Hematopoietic multipotent progenitor cell treated with erythropoietin and hydrocortisone succinate and interleukin-3 and kit ligand, for 8 days (in vitro differentiated cells): ENCODE measurements at regions not wholly inside any gene's neighbourhood (a gene's known extent, or its start where the extent isn't known, plus 50 kb on each side); places are given as distances from the start of the nearest gene placed in this dataset.

Source experiments
- DNase-seq: peaks from one replicate; pipeline ENCODE4 v3.0.0-alpha.2; 2015

- peak; percentile 19 for DNase-seq
Observed at GRCh38 chr10:21318540-21319167, 206.8 kb downstream of the SKIDA1 start.

GRCh38 chr10:21317902-21318301 is 207.6 kb downstream of the SKIDA1 start:
- DNase-seq, result no peak

DNA sequence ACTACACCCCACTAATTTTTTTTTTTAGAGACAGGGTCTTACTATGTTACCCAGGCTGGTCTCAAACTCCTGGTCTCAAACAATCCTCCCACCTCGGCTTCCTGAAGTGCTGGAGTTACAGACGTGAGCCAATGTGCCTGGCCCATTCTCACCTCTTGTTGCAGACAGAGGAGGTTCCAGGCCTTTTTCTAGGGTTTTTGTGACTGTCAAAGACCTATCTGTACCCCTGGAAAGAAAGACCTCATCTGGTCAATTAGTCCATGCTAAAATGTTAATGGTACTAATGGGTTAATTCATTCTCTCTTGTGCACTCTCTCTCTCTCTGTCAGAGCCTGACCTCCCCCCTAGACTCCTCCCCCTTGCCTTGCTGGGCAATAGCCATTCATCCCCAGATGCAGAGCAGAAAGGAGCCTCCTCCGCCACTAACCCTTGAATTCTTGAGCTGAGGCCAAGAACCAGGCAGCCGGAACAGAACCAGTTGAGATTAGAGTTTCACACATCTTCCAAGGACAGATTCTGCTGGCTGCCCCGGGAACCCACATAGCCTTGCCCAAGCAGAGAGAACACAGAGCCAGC is 209.7 kb downstream of the SKIDA1 start:
- DNase-seq, result no peak

DNA sequence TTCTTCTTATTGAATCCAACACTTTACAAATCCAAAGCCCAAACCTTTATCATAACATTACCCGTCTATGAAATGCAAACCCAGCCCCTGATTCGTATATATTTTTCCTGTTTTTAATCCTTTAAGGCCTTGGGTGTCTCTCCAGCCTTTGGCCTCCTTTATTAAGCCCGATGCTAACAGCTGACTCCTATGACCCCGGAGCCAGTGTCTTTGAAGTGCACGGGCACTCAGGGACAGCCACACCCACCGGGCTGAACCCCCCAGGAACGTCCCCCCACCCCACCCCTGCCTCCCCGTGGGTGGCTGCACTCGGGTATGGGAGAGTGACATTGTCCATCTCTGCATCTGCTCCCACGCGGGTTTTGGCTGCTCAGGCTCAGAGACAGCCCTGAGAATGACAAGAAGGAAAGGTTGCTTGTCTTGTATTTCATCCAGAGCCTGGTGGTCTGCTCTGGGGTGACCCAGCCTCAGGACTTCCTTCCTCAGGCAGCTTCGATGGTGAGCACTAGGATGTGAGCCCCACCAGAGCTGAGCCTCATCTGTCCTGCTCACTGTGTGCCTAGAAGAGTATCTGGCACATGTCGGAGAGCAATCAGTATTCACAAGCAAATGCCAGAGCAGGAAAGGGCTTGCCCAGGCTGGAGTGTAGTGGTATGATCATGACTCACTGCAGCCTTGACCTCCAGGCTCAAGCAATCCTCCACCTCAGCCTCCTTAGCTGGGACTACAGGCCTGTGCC is 210.4 kb downstream of the SKIDA1 start:
- DNase-seq, result no peak

DNA sequence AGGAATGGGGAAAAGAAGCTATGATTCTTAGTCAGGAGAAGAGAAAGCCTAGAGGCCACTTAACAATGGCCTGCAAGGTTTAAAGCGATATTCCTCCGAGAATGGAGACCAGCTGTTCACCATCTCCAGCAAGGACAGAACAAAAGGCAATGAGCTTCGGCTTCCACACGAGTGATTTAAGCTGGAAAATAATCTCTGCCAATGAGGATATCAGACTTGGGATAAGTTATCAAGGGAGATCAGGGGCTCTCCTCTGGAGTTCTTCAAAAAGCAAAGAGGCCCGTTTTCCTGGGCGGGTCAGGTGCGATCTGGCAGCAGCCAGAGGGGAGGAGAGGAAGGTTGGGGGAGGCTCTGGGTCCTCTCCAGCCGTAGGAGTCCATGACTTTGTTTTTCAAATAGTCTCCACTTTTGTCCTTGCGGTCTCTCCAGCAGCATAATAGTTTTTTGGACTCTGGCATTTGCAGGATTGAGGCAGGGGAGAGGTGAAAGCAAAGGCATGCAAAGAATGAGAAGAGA is 211.3 kb downstream of the SKIDA1 start:
- DNase-seq, result no peak

- DNase-seq, result no peak
Observed at GRCh38 chr10:21313691-21314090, 211.8 kb downstream of the SKIDA1 start.

DNA sequence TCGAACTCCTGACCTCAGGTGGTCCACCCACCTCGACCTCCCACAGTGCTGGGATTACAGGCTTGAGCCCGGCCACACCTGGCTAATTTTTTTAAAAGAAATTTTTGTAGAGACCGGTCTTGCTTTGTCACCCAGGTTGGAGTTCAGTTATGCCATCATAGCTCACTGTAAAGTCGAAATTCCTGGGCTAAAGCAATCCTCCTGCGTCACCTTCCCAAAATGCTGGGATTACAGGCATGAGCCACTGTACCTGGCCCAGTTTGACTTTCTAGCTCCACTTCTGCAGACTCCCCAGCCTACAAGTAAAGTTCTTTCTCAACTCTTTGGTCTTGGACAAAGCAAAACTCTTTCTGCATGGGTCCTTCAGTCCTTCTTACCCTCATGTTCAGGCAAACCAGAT is 214.1 kb downstream of the SKIDA1 start:
- DNase-seq, result no peak

GRCh38 chr10:21309427-21309826 is 216.1 kb downstream of the SKIDA1 start:
- DNase-seq, result no peak

GRCh38 chr10:21308946-21309345 is 216.5 kb downstream of the SKIDA1 start:
- no peak for DNase-seq

- no peak for DNase-seq
Observed at GRCh38 chr10:21308018-21308417, 217.5 kb downstream of the SKIDA1 start.

- no peak for DNase-seq
Observed at GRCh38 chr10:21304608-21305007, 220.9 kb downstream of the SKIDA1 start.

- DNase-seq, result no peak
Observed at GRCh38 chr10:21304198-21304597, 221.3 kb downstream of the SKIDA1 start.

DNA sequence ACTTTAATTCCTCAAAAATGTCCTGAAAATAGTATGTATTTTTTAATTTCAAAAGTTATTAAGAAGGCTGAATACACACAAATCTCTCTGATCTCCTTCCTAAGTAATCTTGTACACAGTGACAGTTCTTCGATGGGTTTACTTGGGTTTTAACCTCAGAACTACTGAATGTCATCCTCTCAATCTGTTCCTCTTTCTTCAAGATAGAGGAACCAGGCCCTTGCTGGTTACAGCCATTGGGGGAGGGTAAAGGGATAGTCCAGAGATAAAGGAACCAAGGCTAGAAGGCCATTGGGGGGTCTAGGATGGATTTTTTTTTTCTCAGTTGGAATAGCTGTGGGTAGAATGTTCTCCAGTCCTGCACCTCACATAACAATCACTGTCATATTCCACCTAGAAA is 224.9 kb downstream of the SKIDA1 start:
- no peak for DNase-seq

GRCh38 chr10:21299330-21299729 is 226.2 kb downstream of the SKIDA1 start:
- no peak for DNase-seq

DNA sequence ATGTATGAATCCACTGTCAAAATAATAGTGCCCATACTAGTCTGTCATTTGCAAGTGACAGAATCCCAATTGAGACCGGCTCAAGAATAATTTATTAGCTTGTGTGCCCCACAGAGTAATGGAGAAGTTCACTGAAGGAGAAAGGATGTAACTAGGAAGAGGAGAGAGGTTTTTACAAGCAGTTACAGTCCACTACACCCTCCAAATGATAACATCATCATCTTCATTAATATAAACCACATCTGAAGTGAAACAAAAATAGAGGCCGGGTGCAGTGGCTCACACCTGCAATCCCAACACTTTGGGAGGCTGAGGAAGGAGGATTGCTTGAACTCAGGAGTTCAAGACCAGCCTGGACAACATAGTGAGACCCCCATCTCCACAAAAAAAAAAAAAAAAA is 226.8 kb downstream of the SKIDA1 start:
- no peak for DNase-seq

- DNase-seq, result no peak
Observed at GRCh38 chr10:21297603-21298383, 227.7 kb downstream of the SKIDA1 start.

- no peak for DNase-seq
Observed at GRCh38 chr10:21296575-21297355, 228.7 kb downstream of the SKIDA1 start.

- no peak for DNase-seq
Observed at GRCh38 chr10:21293518-21294356, 231.7 kb downstream of the SKIDA1 start.

GRCh38 chr10:21292763-21293517 is 232.5 kb downstream of the SKIDA1 start:
- no peak for DNase-seq

GRCh38 chr10:21290499-21291160 is 234.9 kb downstream of the SKIDA1 start:
- no peak for DNase-seq
